ENCODE measurements at regions not wholly inside any gene's neighbourhood (a gene's known extent, or its start where the extent isn't known, plus 50 kb on each side); places are given as distances from the start of the nearest gene placed in this dataset.

- TF ChIP-seq, protein P1, sequence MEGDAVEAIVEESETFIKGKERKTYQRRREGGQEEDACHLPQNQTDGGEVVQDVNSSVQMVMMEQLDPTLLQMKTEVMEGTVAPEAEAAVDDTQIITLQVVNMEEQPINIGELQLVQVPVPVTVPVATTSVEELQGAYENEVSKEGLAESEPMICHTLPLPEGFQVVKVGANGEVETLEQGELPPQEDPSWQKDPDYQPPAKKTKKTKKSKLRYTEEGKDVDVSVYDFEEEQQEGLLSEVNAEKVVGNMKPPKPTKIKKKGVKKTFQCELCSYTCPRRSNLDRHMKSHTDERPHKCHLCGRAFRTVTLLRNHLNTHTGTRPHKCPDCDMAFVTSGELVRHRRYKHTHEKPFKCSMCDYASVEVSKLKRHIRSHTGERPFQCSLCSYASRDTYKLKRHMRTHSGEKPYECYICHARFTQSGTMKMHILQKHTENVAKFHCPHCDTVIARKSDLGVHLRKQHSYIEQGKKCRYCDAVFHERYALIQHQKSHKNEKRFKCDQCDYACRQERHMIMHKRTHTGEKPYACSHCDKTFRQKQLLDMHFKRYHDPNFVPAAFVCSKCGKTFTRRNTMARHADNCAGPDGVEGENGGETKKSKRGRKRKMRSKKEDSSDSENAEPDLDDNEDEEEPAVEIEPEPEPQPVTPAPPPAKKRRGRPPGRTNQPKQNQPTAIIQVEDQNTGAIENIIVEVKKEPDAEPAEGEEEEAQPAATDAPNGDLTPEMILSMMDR (IDR thresholded peaks at IDR 0.05): no peak
- no peak for TF ChIP-seq POLR2A (IDR thresholded peaks at IDR 0.05)
Measured at GRCh38 chrX:118212817-118213183, 96.2 kb upstream of the KLHL13 start.
